ENCODE measurements at regions not wholly inside any gene's neighbourhood (a gene's known extent, or its start where the extent isn't known, plus 50 kb on each side); places are given as distances from the start of the nearest gene placed in this dataset.

DNA sequence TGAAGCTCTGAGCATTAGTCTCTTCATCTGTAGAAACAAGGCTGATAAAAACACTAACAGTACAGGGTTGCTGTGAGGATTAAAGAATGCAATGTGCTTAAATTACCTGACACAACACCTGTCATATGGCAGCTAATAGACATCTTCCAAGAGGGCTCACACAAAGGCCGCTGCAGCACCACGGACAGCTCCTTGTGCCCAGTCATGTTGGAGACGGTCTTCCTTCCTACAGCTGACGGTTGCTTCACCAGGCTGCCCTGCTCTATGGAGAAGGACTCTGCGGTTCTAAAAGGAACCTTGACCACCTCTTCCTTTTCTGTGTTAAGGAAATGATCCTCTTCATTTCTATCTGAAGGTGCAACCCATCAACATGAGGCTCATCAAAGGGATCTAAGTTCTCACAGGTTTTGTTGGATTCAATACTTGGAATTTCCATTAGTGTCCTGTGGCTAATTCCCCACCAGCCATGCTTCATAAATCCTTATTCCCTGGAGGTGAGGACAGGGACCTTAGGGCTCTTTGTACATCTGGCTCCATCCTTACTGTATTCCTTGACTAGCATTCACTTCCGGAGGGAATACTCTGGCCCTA lies 138.9 kb upstream of the CES5A start:
- Histone ChIP-seq H3K27me3 (no peaks in the 10 kb centered on the region), H3K27ac (no peak overlapping the region), H3K36me3 (no peaks in the 10 kb centered on the region), H3K4me3 (no peak overlapping the region), H3K9me3 (no peaks in the 10 kb centered on the region), H3K4me1 (ENCODE audit: insufficient read depth) (no peaks in the 10 kb centered on the region)
- intact Hi-C loops (cut with DNase I), result no loop called here
- TF ChIP-seq, protein P1, sequence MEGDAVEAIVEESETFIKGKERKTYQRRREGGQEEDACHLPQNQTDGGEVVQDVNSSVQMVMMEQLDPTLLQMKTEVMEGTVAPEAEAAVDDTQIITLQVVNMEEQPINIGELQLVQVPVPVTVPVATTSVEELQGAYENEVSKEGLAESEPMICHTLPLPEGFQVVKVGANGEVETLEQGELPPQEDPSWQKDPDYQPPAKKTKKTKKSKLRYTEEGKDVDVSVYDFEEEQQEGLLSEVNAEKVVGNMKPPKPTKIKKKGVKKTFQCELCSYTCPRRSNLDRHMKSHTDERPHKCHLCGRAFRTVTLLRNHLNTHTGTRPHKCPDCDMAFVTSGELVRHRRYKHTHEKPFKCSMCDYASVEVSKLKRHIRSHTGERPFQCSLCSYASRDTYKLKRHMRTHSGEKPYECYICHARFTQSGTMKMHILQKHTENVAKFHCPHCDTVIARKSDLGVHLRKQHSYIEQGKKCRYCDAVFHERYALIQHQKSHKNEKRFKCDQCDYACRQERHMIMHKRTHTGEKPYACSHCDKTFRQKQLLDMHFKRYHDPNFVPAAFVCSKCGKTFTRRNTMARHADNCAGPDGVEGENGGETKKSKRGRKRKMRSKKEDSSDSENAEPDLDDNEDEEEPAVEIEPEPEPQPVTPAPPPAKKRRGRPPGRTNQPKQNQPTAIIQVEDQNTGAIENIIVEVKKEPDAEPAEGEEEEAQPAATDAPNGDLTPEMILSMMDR (IDR thresholded peaks at IDR 0.05), result no peak
- TF ChIP-seq EP300 (IDR thresholded peaks at IDR 0.05) (no peak), POLR2A (IDR thresholded peaks at IDR 0.05) (no peak)
- peak in 1 of 5 donors; percentile 41 for DNase-seq
- 19 to 20% (median 20%) methylated on average over 6 of the region's 6 CpGs for WGBS, 3 donors

DNA sequence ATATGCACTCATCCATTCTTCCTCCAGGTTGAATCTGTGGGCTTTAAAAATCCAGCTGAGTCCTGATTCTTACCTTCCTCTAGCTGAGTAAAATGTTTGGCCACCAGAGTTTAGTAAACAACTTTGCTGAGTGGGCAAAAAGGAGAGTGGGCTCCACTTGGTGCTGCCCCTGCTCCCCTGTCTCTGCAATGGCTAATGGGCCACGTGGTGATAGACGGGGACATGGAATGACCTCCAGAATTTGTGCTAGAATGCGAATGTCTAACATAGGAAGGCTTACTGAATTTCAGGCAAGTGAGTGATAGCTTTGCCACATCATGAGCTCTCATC lies 137.3 kb upstream of the CES5A start:
- Histone ChIP-seq H3K9me3 (no peaks in the 10 kb centered on the region), H3K36me3 (no peaks in the 10 kb centered on the region)
- 68 to 72% (median 71%) methylated on average over 3 of the region's 3 CpGs for WGBS, 3 donors

DNA sequence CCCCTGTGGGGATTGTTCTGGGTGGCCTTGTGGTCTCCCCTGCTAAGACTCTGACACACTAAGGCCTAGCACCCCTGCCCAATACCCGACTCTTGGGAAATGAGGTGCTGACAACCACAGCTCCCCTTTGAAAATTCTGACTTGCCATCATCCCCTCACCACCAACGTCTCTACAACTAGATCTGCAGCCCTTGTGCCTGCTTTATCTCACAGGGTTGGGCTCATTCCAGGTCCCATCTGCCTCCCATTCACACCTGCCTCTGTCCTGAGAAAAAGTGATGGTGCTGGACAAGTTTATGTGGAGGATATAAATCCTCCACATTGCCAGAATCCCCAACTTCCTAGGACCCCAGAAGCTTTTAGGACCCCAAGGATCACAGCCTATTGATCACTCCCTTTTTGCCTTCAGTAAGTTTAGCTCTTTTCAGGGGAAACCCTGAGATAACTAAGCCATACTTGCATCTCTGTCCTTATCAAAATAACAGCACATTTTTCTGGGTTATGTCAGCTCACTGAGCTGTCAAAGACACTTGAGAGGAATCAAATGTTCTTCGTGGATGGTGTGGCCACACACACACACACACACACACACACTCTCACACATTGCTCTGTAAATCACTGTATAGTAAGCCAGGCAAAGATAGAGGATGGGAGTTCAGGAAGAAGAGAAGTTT lies 136.8 kb upstream of the CES5A start:
- Histone ChIP-seq H3K27me3 (no peaks in the 10 kb centered on the region), H3K4me1 (ENCODE audit: insufficient read depth) (no peaks in the 10 kb centered on the region), H3K27ac (no peak overlapping the region), H3K36me3 (no peaks in the 10 kb centered on the region), H3K9me3 (no peaks in the 10 kb centered on the region), H3K4me3 (no peak overlapping the region)
- intact Hi-C loops (cut with DNase I), result no loop called here
- no peak for DNase-seq
- TF ChIP-seq POLR2A (IDR thresholded peaks at IDR 0.05), result no peak
- TF ChIP-seq, protein P1 (IDR thresholded peaks at IDR 0.05), result no peak
- no peak for TF ChIP-seq EP300 (IDR thresholded peaks at IDR 0.05)
- 23 to 35% (median 30%) methylated on average over 3 of the region's 3 CpGs for WGBS, 3 donors

More for the DNA sequence above, 137.3 kb upstream of the CES5A start:
- intact Hi-C loops (cut with DNase I), result no loop called here
- no peak for TF ChIP-seq EP300 (IDR thresholded peaks at IDR 0.05)
- TF ChIP-seq POLR2A (IDR thresholded peaks at IDR 0.05), result no peak
- TF ChIP-seq, protein P1 (IDR thresholded peaks at IDR 0.05), result no peak
- no peak for DNase-seq
- no peak overlapping the region for H3K27ac ChIP-seq
- H3K4me1 ChIP-seq (ENCODE audit: insufficient read depth), result no peaks in the 10 kb centered on the region
- no peak overlapping the region for H3K4me3 ChIP-seq
- H3K27me3 ChIP-seq, result no peaks in the 10 kb centered on the region

DNA sequence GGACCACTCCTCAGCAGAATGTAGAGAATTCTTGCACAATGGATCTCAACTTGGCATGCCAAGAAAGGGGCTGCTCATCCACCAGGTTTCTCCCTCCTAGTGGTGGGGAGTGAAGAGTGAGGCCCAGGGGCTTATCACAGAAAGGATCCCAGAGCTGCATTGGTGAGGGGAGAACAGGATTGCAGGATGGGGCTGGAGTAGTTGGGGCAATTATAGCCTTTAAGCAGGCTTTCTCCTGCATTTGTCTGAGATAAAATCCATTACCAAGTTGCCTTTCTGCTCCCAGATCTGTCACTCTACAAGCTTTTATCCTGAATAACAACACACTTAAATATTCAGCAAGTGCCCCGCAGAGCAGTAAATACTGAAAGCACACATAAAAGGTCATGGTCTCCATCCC lies 130.8 kb upstream of the CES5A start:
- Histone ChIP-seq H3K9me3 (no peaks in the 10 kb centered on the region), H3K36me3 (no peaks in the 10 kb centered on the region), H3K27me3 (no peaks in the 10 kb centered on the region), H3K4me1 (ENCODE audit: insufficient read depth) (no peaks in the 10 kb centered on the region), H3K27ac (no peak overlapping the region), H3K4me3 (no peak overlapping the region)
- WGBS, 3 donors, result 30 to 71% (median 39%) methylated on average over 1 of the region's 1 CpG
- DNase-seq, result no peak
- TF ChIP-seq EP300 (IDR thresholded peaks at IDR 0.05), result no peak
- no peak for TF ChIP-seq POLR2A (IDR thresholded peaks at IDR 0.05)
- TF ChIP-seq, protein P1 (IDR thresholded peaks at IDR 0.05), result no peak
- intact Hi-C loops (cut with DNase I), result no loop called here

Data from ovary (tissue), 7 donors.